Keratinocyte (primary cell): ENCODE measurements at regions not wholly inside any gene's neighbourhood (a gene's known extent, or its start where the extent isn't known, plus 50 kb on each side); places are given as distances from the start of the nearest gene placed in this dataset.

Experiments used
- DNase-seq: peaks from one replicate; pipeline ENCODE4 v3.0.0-alpha.2; 2011; ENCODE audit warnings: low read depth, missing footprints, low spot score
- FAIRE-seq: peaks from 2 replicates; lab custom pipeline; 2011; peaks lifted over from hg19 to GRCh38; lab: Jason Lieb, UNC
- H2AFZ ChIP-seq: 2 replicates; pipeline ENCODE4 v1.6.0; 2012; ENCODE audit warnings: low read length, control low read depth, inconsistent platforms; ENCODE audit not compliant: control insufficient read depth
- H3K27ac ChIP-seq: 2 replicates; pipeline ENCODE4 v1.5.1; 2011; ENCODE audit warnings: low read length; ENCODE audit not compliant: control insufficient read depth, insufficient read depth
- H3K27me3 ChIP-seq: 3 replicates; pipeline ENCODE4 v1.6.0; 2011; ENCODE audit warnings: low read length; ENCODE audit not compliant: control insufficient read depth, insufficient read depth; ENCODE audit errors: extremely low read depth
- H3K36me3 ChIP-seq, 2 experiments: 2 replicates in 1 of 2; 3 replicates in 1 of 2; pipeline ENCODE4 v1.5.1; 2011; ENCODE audit warnings: low read length in 2 of 2, mild to moderate bottlenecking in 1 of 2; ENCODE audit not compliant: control insufficient read depth in 2 of 2, insufficient read depth in 2 of 2; ENCODE audit errors: extremely low read depth in 1 of 2
- H3K4me1 ChIP-seq: 3 replicates; pipeline ENCODE4 v1.5.1; 2011; ENCODE audit warnings: low read length; ENCODE audit not compliant: control insufficient read depth, insufficient read depth; ENCODE audit errors: extremely low read depth
- H3K4me2 ChIP-seq: 3 replicates; pipeline ENCODE4 v1.6.0; 2011; ENCODE audit warnings: low read depth, low read length; ENCODE audit not compliant: control insufficient read depth, insufficient read depth; ENCODE audit errors: extremely low read depth
- H3K4me3 ChIP-seq, 3 experiments: fragments of 200-600 bp in 1 of 3; sonication (generic) in 1 of 3; 2 replicates in 2 of 3; 3 replicates in 1 of 3; pipeline ENCODE4 v1.5.1; 2011 to 2016; ENCODE audit warnings: low read length in 3 of 3, mild to moderate bottlenecking in 3 of 3, control low read depth in 2 of 3, inconsistent platforms in 1 of 3, low read depth in 1 of 3, mixed read lengths in 1 of 3, mixed run types in 1 of 3, moderate library complexity in 1 of 3; ENCODE audit not compliant: control insufficient read depth in 2 of 3, insufficient read depth in 2 of 3; ENCODE audit errors: extremely low read depth in 1 of 3
- H3K79me2 ChIP-seq: 2 replicates; pipeline ENCODE4 v1.6.0; 2012; ENCODE audit warnings: low read length; ENCODE audit not compliant: control insufficient read depth, insufficient read depth
- H3K9ac ChIP-seq: 3 replicates; pipeline ENCODE4 v1.6.0; 2011; ENCODE audit warnings: low read length; ENCODE audit not compliant: control insufficient read depth, insufficient read depth; ENCODE audit errors: extremely low read depth
- H3K9me1 ChIP-seq: 3 replicates; pipeline ENCODE4 v1.6.0; 2011; ENCODE audit warnings: low read length; ENCODE audit not compliant: control insufficient read depth, insufficient read depth; ENCODE audit errors: extremely low read depth
- H3K9me3 ChIP-seq: 2 replicates; pipeline ENCODE4 v1.5.1; 2012; ENCODE audit warnings: low read depth, low read length; ENCODE audit not compliant: control insufficient read depth
- H4K20me1 ChIP-seq: 3 replicates; pipeline ENCODE4 v1.6.0; 2011; ENCODE audit warnings: low read length; ENCODE audit not compliant: control insufficient read depth, insufficient read depth; ENCODE audit errors: extremely low read depth
- CTCF ChIP-seq, 3 experiments: IDR thresholded peaks in 1 of 3; conservative IDR thresholded peaks in 1 of 3; optimal IDR thresholded peaks in 1 of 3; 2 replicates in 2 of 3; 3 replicates in 1 of 3; pipeline versions ENCODE3 to v1.5.1; 2011; ENCODE audit warnings: low read length in 3 of 3, mild to moderate bottlenecking in 3 of 3, moderate library complexity in 2 of 3, control low read depth in 1 of 3, inconsistent platforms in 1 of 3; ENCODE audit not compliant: insufficient read depth in 2 of 3; ENCODE audit errors: extremely low read depth in 1 of 3
- EZH2 ChIP-seq: IDR thresholded peaks from one replicate; pipeline ENCODE4 v1.6.1; 2012; ENCODE audit warnings: inconsistent platforms, mild to moderate bottlenecking, low read length, moderate library complexity
- dilution Hi-C: fragments of 300-500 bp; cut with MboI; formaldehyde crosslinking; loops from one replicate; pipeline ENCODE4 v1.7.0; 2020; ENCODE audit warnings: low sequenced_read_pairs; ENCODE audit not compliant: extremely low pct_ligation_motif_present

- no peak for DNase-seq
- dilution Hi-C loops: no loop called here
Observed at GRCh38 chr20:4086771-4087687, 61.6 kb upstream of the SMOX start.

GRCh38 chr20:4084721-4085120 is 63.9 kb upstream of the SMOX start:
- no peak overlapping the region for H2AFZ ChIP-seq
- DNase-seq: no peak
- no peaks in the 10 kb centered on the region for H3K9me1 ChIP-seq
- H3K27me3 ChIP-seq: no peaks in the 10 kb centered on the region
- H4K20me1 ChIP-seq: no peaks in the 10 kb centered on the region
- dilution Hi-C loops: no loop called here
- H3K27ac ChIP-seq: no peak overlapping the region
- no peak overlapping the region for H3K4me3 ChIP-seq
- no peaks in the 10 kb centered on the region for H3K36me3 ChIP-seq
- no peak for FAIRE-seq
- no peak overlapping the region for H3K4me2 ChIP-seq
- H3K79me2 ChIP-seq: no peaks in the 10 kb centered on the region
- no peak overlapping the region for H3K9ac ChIP-seq
- H3K4me1 ChIP-seq: peaks cover 3% of the 10 kb centered on the region
- no peak for TF ChIP-seq EZH2
- no peak for TF ChIP-seq CTCF (optimal IDR thresholded peaks at IDR 0.05 in 1 of 3, IDR thresholded peaks at IDR 0.05 in 1 of 3, conservative IDR thresholded peaks at IDR 0.05 in 1 of 3; ENCODE audit: extremely low read depth in 1 of 3, insufficient read depth in 2 of 3, low read length in 3 of 3)
- no peaks in the 10 kb centered on the region for H3K9me3 ChIP-seq

More at GRCh38 chr20:4086771-4087687, 61.6 kb upstream of the SMOX start:
- Histone ChIP-seq H3K4me3 (no peak overlapping the region), H3K4me1 (peaks cover 3% of the 10 kb centered on the region), H4K20me1 (no peaks in the 10 kb centered on the region), H3K4me2 (no peak overlapping the region), H3K79me2 (no peaks in the 10 kb centered on the region), H2AFZ (no peak overlapping the region), H3K9ac (no peak overlapping the region), H3K36me3 (no peaks in the 10 kb centered on the region), H3K27me3 (no peaks in the 10 kb centered on the region), H3K9me3 (no peaks in the 10 kb centered on the region), H3K9me1 (no peaks in the 10 kb centered on the region), H3K27ac (no peak overlapping the region)
- no peak for TF ChIP-seq CTCF (optimal IDR thresholded peaks at IDR 0.05 in 1 of 3, IDR thresholded peaks at IDR 0.05 in 1 of 3, conservative IDR thresholded peaks at IDR 0.05 in 1 of 3; ENCODE audit: extremely low read depth in 1 of 3, insufficient read depth in 2 of 3, low read length in 3 of 3)
- TF ChIP-seq EZH2: no peak
- FAIRE-seq: no peak
